Ovary (tissue), 7 donors: ENCODE measurements at regions not wholly inside any gene's neighbourhood (a gene's known extent, or its start where the extent isn't known, plus 50 kb on each side); places are given as distances from the start of the nearest gene placed in this dataset.

Source experiments
- DNase-seq, 5 donors: peaks; one replicate each; pipeline ENCODE4 v3.0.0-alpha.2; 2019 to 2020
- H3K27ac ChIP-seq, 2 donors: fragments of 200-600 bp; one replicate each; pipeline versions ENCODE4 v1.5.1 to v1.8.0; 2019 to 2022
- H3K27me3 ChIP-seq: fragments of 200-600 bp; one replicate; pipeline ENCODE4 v1.8.0; 2022
- H3K36me3 ChIP-seq: fragments of 200-600 bp; sonication (generic); one replicate; pipeline ENCODE4 v1.5.1; 2019
- H3K4me1 ChIP-seq: one replicate; pipeline ENCODE4 v1.8.1; 2013; ENCODE audit warnings: mild to moderate bottlenecking, moderate library complexity; ENCODE audit not compliant: insufficient read depth
- H3K4me3 ChIP-seq: fragments of 200-600 bp; sonication (generic); one replicate; pipeline ENCODE4 v1.5.1; 2017
- H3K9me3 ChIP-seq, 2 donors: fragments of 200-600 bp in 1 of 2; sonication (generic) in 1 of 2; one replicate each; pipeline versions ENCODE4 v1.5.1 to v1.8.1; 2013 to 2019; ENCODE audit warnings: mild to moderate bottlenecking in 1 of 2, moderate library complexity in 1 of 2
- EP300 ChIP-seq: sonication (generic); formaldehyde crosslinking; IDR thresholded peaks from one replicate; pipeline ENCODE4 v1.6.1; 2017; ENCODE audit warnings: antibody characterized with exemption
- POLR2A ChIP-seq: fragments of 450-650 bp; IDR thresholded peaks from one replicate; pipeline ENCODE4 v1.6.1; 2017; ENCODE audit warnings: antibody characterized with exemption, mild to moderate bottlenecking, moderate library complexity
- WGBS, 3 donors: extraction: QIAGEN DNeasy Blood & Tissue Kit in 1 of 3; methylation state at CpG; one replicate each; pipeline versions ENCODE4 v1.1.5 to v1.1.7; 2013 to 2017; 5-methylcytosine and 5-hydroxymethylcytosine counted together
- intact Hi-C, 4 donors: fragments of 100-400 bp; cut with DNase I; formaldehyde crosslinking; loops; one replicate each; pipeline versions ENCODE4 v1.11.0 to v1.15.1; 2022 to 2023
- TF ChIP-seq, protein P1 (sequence below), 3 donors: fragments of 450-650 bp in 2 of 3; fragments of 200-600 bp in 1 of 3; IDR thresholded peaks; one replicate each; pipeline versions ENCODE4 v1.5.1 to v1.8.0; 2016 to 2022; ENCODE audit warnings: antibody characterized with exemption in 3 of 3, mild to moderate bottlenecking in 1 of 3
- donor health status: DM: no; HTN: no; CAD: no; lungs with moderate emphysema.
- donor health status: DM: no; HTN: no; CAD: no.
- donor health status: Bipolar disorder and iron deficiency.
- donor health status: DM: no; HTN: no; CAD: no.
- donor health status: DM: yes; HTN: yes; CAD: no.

DNA sequence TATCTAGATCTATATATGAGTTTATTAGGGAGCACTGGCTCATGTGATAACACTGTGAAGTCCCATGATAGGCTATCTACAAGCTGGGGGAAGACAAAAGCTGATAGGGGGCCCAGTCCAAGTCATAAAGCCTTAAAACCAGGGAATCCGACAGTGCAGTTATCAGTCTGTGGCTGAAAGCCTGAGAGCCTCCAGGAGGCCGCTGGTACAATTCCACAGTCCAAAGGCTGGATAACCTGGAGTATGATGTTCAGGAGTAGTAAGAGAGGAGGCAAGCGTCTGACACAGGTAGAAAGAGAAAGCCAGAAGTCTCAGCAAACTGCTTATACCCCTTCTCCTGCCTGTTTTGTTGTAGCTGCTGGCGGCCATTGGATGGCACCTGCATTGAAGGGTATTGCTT is 177.6 kb upstream of the SPRY1 start:
- H3K4me3 ChIP-seq, result no peak overlapping the region
- WGBS, 3 donors, result 95 to 97% (median 96%) methylated on average over 4 of the region's 4 CpGs
- H3K27ac ChIP-seq, result no peak overlapping the region
- no peaks in the 10 kb centered on the region for H3K27me3 ChIP-seq
- no peak for TF ChIP-seq EP300
- no peak for TF ChIP-seq POLR2A
- TF ChIP-seq, protein P1, sequence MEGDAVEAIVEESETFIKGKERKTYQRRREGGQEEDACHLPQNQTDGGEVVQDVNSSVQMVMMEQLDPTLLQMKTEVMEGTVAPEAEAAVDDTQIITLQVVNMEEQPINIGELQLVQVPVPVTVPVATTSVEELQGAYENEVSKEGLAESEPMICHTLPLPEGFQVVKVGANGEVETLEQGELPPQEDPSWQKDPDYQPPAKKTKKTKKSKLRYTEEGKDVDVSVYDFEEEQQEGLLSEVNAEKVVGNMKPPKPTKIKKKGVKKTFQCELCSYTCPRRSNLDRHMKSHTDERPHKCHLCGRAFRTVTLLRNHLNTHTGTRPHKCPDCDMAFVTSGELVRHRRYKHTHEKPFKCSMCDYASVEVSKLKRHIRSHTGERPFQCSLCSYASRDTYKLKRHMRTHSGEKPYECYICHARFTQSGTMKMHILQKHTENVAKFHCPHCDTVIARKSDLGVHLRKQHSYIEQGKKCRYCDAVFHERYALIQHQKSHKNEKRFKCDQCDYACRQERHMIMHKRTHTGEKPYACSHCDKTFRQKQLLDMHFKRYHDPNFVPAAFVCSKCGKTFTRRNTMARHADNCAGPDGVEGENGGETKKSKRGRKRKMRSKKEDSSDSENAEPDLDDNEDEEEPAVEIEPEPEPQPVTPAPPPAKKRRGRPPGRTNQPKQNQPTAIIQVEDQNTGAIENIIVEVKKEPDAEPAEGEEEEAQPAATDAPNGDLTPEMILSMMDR (IDR thresholded peaks at IDR 0.05), result no peak
- H3K9me3 ChIP-seq, result no peaks in the 10 kb centered on the region
- no peaks in the 10 kb centered on the region for H3K4me1 ChIP-seq
- H3K36me3 ChIP-seq, result no peaks in the 10 kb centered on the region
- intact Hi-C loops, result no loop called here
- no peak for DNase-seq

DNA sequence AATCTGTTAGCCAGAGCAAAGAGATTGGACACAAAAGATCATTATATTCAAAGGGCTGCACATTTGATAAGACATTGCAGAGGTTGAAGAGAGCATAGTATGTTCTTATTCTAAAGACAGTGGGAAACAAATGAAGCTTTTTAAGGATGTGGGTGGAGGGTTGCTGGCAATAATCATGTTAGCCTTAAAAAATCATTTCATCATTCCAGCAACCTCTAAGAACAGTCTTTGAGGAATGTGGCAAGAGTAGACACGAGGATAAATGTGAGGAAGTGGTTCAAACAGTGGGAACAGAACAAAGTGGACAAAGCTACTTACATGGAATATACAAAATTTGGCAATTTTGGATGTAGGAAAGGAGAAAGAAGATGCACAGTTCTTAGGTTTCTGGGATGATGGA is 167.3 kb upstream of the SPRY1 start:
- intact Hi-C loops, result no loop called here
- 80 to 95% (median 90%) methylated on average over 1 of the region's 1 CpG for WGBS, 3 donors

DNA sequence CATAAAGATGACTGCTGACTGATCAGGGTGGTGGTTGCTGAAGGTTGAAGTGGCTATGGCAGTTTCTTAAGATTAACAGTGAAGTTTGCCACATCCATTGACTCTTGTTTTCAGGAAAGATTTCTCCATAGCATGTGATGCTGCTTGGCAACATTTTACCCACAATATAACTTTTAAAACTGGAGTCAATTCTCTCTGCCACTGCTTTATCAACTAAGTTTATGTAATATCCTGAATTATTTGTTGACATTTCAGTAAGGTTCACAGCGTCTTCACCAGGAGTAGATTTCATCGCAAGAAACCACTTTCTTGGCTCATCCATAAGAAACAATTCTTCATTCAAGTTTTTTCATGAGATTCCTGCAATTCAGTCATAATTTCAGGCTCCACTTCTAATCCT is 166.5 kb upstream of the SPRY1 start:
- 5 to 39% (median 10%) methylated on average over 2 of the region's 2 CpGs for WGBS, 3 donors
- H3K4me3 ChIP-seq, result no peak overlapping the region
- H3K9me3 ChIP-seq, result no peaks in the 10 kb centered on the region
- H3K27me3 ChIP-seq, result no peaks in the 10 kb centered on the region
- no peak overlapping the region for H3K27ac ChIP-seq
- DNase-seq, result no peak
- no peaks in the 10 kb centered on the region for H3K4me1 ChIP-seq
- intact Hi-C loops, result no loop called here
- no peaks in the 10 kb centered on the region for H3K36me3 ChIP-seq
- no peak for TF ChIP-seq EP300
- TF ChIP-seq, protein P1 (IDR thresholded peaks at IDR 0.05), result no peak
- no peak for TF ChIP-seq POLR2A

More for the DNA sequence above, 167.3 kb upstream of the SPRY1 start:
- no peak overlapping the region for H3K4me3 ChIP-seq
- H3K4me1 ChIP-seq, result no peaks in the 10 kb centered on the region
- TF ChIP-seq, protein P1 (IDR thresholded peaks at IDR 0.05), result no peak
- TF ChIP-seq EP300 (no peak), POLR2A (no peak)
- no peaks in the 10 kb centered on the region for H3K36me3 ChIP-seq
- no peaks in the 10 kb centered on the region for H3K9me3 ChIP-seq
- H3K27me3 ChIP-seq, result no peaks in the 10 kb centered on the region
- H3K27ac ChIP-seq, result no peak overlapping the region
- no peak for DNase-seq

DNA sequence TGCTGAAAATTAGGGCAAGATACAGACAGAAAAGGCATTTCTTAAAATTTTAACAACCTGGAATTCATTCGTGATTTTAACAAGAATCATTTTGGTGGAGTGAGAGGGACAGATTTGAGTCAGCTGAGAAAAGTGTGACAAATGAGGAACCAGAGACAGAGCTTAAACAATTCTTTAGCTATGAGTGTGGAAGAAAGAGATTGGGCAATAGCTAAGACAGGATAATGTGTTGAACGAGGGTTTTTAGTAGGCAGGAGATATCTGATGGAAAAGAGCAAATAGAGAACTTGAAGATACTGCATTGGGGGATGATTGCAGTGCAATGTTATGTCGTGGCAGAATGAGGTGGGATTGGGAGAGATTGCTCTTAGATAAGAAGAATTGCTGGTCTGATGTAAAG is 164.2 kb upstream of the SPRY1 start:
- H3K27ac ChIP-seq, result no peak overlapping the region
- TF ChIP-seq, protein P1 (IDR thresholded peaks at IDR 0.05), result no peak
- TF ChIP-seq POLR2A, result no peak
- no peak for TF ChIP-seq EP300
- WGBS, 3 donors, result 45 to 85% (median 55%) methylated on average over 3 of the region's 3 CpGs
- no peaks in the 10 kb centered on the region for H3K4me1 ChIP-seq
- no peak for DNase-seq
- no peaks in the 10 kb centered on the region for H3K9me3 ChIP-seq
- H3K27me3 ChIP-seq, result no peaks in the 10 kb centered on the region
- intact Hi-C loops, result no loop called here
- no peaks in the 10 kb centered on the region for H3K36me3 ChIP-seq
- no peak overlapping the region for H3K4me3 ChIP-seq
